HepG2 (cell line): ENCODE measurements at regions not wholly inside any gene's neighbourhood (a gene's known extent, or its start where the extent isn't known, plus 50 kb on each side); places are given as distances from the start of the nearest gene placed in this dataset.

Experiments
- ATAC-seq: fragments of 200-7000 bp; cut with Tn5 transposase; 3 replicates; pipeline ENCODE4 v1.9.1; 2020; ENCODE audit warnings: mild to moderate bottlenecking, moderate library complexity
- BruUV-seq: library from RNA; stranded (reverse); fragments of 400-500 nt; replicated peaks from 2 replicates; lab custom pipeline; 2021; lab: Mats Ljungman, UMichigan
- CTCF ChIA-PET: fragments of 300-600 bp; formaldehyde crosslinking; extraction: SDS; loops from one replicate; lab custom pipeline; 2021; ENCODE audit warnings: low total read pairs, inconsistent platforms, low intra/inter-chr PET ratio; lab: Yijun Ruan, JAX
- POLR2A ChIA-PET: fragments of 350-600 bp; sonication (Branson Sonifier 250); formaldehyde crosslinking; loops from one replicate; lab custom pipeline; 2020; ENCODE audit warnings: antibody characterized with exemption, inconsistent platforms; lab: Yijun Ruan, JAX
- DNase-seq: peaks from one replicate; pipeline ENCODE4 v3.0.0-alpha.2; 2015; ENCODE audit warnings: low spot score
- FAIRE-seq: peaks from 3 replicates; lab custom pipeline; 2011; peaks lifted over from hg19 to GRCh38; lab: Jason Lieb, UNC
- H2AFZ ChIP-seq: one replicate; pipeline ENCODE4 v1.6.1; 2011; ENCODE audit warnings: low read length, inconsistent platforms
- H3K27ac ChIP-seq: fragments of 300-600 bp; 3 replicates; pipeline ENCODE4 v1.8.0; 2011; ENCODE audit warnings: mixed run types, mild to moderate bottlenecking, mixed read lengths, low read length, inconsistent platforms; ENCODE audit not compliant: insufficient read depth; ENCODE audit errors: extremely low read length
- H3K27me3 ChIP-seq, 2 experiments: fragments of 200-600 bp in 1 of 2; 2 replicates in 1 of 2; 3 replicates in 1 of 2; pipeline versions ENCODE4 v1.6.0 to v1.8.0; 2011; ENCODE audit warnings: low read length in 2 of 2, mild to moderate bottlenecking in 2 of 2, moderate library complexity in 2 of 2, inconsistent platforms in 1 of 2; ENCODE audit not compliant: insufficient read depth in 2 of 2, control insufficient read depth in 1 of 2
- H3K36me3 ChIP-seq, 2 experiments: fragments of 200-600 bp in 1 of 2; replicated peaks in 1 of 2; 2 replicates in 1 of 2; 3 replicates in 1 of 2; pipeline versions ENCODE4 v1.5.1 to v1.8.0; 2011; ENCODE audit warnings: low read length in 2 of 2, inconsistent platforms in 1 of 2; ENCODE audit not compliant: insufficient read depth in 2 of 2, control insufficient read depth in 1 of 2
- H3K4me1 ChIP-seq: 2 replicates; pipeline ENCODE4 v1.5.1; 2012; ENCODE audit warnings: low read length, inconsistent platforms; ENCODE audit not compliant: insufficient read depth
- H3K4me2 ChIP-seq: 2 replicates; pipeline ENCODE4 v1.6.0; 2011; ENCODE audit warnings: low read depth, low read length, inconsistent platforms
- H3K4me3 ChIP-seq, 3 experiments: fragments of 200-600 bp in 1 of 3; sonication (generic), shearing (Covaris generic) in 1 of 3; replicated peaks in 1 of 3; 2 replicates each; pipeline ENCODE4 v1.5.1; 2011 to 2016; ENCODE audit warnings: low read length in 3 of 3, inconsistent platforms in 2 of 3, low read depth in 2 of 3, mild to moderate bottlenecking in 2 of 3, control low read depth in 1 of 3, mixed read lengths in 1 of 3; ENCODE audit not compliant: insufficient read depth in 1 of 3
- H3K79me2 ChIP-seq: one replicate; pipeline ENCODE4 v1.6.1; 2011; ENCODE audit warnings: low read length, inconsistent platforms; ENCODE audit not compliant: insufficient read depth
- H3K9ac ChIP-seq: 2 replicates; pipeline ENCODE4 v1.6.0; 2011; ENCODE audit warnings: mild to moderate bottlenecking, low read depth, low read length, inconsistent platforms; ENCODE audit not compliant: insufficient read depth
- H3K9me3 ChIP-seq: 2 replicates; pipeline ENCODE4 v1.5.1; 2012; ENCODE audit warnings: mild to moderate bottlenecking, low read length
- H4K20me1 ChIP-seq: 2 replicates; pipeline ENCODE4 v1.6.0; 2011; ENCODE audit warnings: inconsistent platforms, mild to moderate bottlenecking, low read length, moderate library complexity; ENCODE audit not compliant: insufficient read depth
- ETV5 ChIP-seq: IDR thresholded peaks from 2 replicates; pipeline ENCODE4 v1.6.1; 2018; ENCODE audit warnings: missing biosample characterization, missing genetic modification reagents, inconsistent platforms, borderline replicate concordance
- FOSL2 ChIP-seq: sonication (generic); formaldehyde crosslinking; IDR thresholded peaks from 2 replicates; pipeline ENCODE4 v1.4.0; 2020; ENCODE audit warnings: missing genetic modification reagents
- FOXA3 ChIP-seq: IDR thresholded peaks from 2 replicates; pipeline ENCODE4 v1.6.1; 2016; ENCODE audit warnings: missing genetic modification reagents, missing compliant biosample characterization
- FOXP1 ChIP-seq, 2 experiments: fragments of 450-650 bp in 1 of 2; IDR thresholded peaks; 2 replicates each; pipeline ENCODE4 v1.6.1; 2017 to 2018; ENCODE audit warnings: antibody characterized with exemption in 1 of 2
- KLF16 ChIP-seq, 2 experiments: sonication (generic) in 1 of 2; formaldehyde crosslinking in 1 of 2; IDR thresholded peaks; 2 replicates each; pipeline versions ENCODE4 v1.6.1 to v1.8.0; 2016 to 2023; ENCODE audit warnings: missing genetic modification reagents in 2 of 2, missing compliant biosample characterization in 1 of 2
- MIER3 ChIP-seq: IDR thresholded peaks from 2 replicates; pipeline ENCODE4 v1.6.1; 2016; ENCODE audit warnings: missing compliant biosample characterization, borderline replicate concordance
- NR2F1 ChIP-seq, 2 experiments: fragments of 450-650 bp in 1 of 2; formaldehyde crosslinking in 1 of 2; IDR thresholded peaks; 2 replicates each; pipeline versions ENCODE4 v1.5.0 to v1.6.1; 2016 to 2020; ENCODE audit warnings: mild to moderate bottlenecking in 1 of 2, missing compliant biosample characterization in 1 of 2, missing genetic modification reagents in 1 of 2, moderate library complexity in 1 of 2
- PCBP1 ChIP-seq: fragments of 200-400 bp; formaldehyde crosslinking; IDR thresholded peaks from 2 replicates; pipeline ENCODE4 v1.6.1; 2017; ENCODE audit warnings: mild to moderate bottlenecking, low read depth, low read length, borderline replicate concordance
- RARA ChIP-seq: IDR thresholded peaks from 2 replicates; pipeline ENCODE4 v1.6.1; 2016; ENCODE audit warnings: missing genetic modification reagents, missing compliant biosample characterization
- SAP130 ChIP-seq: IDR thresholded peaks from 2 replicates; pipeline ENCODE4 v1.6.1; 2016; ENCODE audit warnings: low read depth
- SMAD3 ChIP-seq: sonication (generic); formaldehyde crosslinking; IDR thresholded peaks from 2 replicates; pipeline ENCODE4 v1.4.0; 2020; ENCODE audit warnings: missing genetic modification reagents
- SMARCE1 ChIP-seq: fragments of 450-650 bp; IDR thresholded peaks from 2 replicates; pipeline ENCODE4 v1.6.1; 2017; ENCODE audit warnings: borderline replicate concordance
- ZNF616 ChIP-seq: sonication (generic); formaldehyde crosslinking; IDR thresholded peaks from 2 replicates; pipeline ENCODE4 v1.5.0; 2020; ENCODE audit warnings: low read depth, mild to moderate bottlenecking, missing genetic modification reagents
- WGBS: methylation state at CpG from one replicate; pipeline ENCODE4 v1.1.6; 2017; ENCODE audit warnings: low lambda C conversion rate; 5-methylcytosine and 5-hydroxymethylcytosine counted together
- in situ Hi-C: cut with HindIII; loops from 2 replicates; pipeline ENCODE4 v1.10.0; 2017; ENCODE audit warnings: low pct_unique_long_range_greater_than_20kb; ENCODE audit not compliant: extremely low pct_ligation_motif_present
- intact Hi-C: fragments of 100-400 bp; cut with micrococcal nuclease; formaldehyde crosslinking; loops from one replicate; pipeline ENCODE4 v1.10.0; 2022; ENCODE audit not compliant: unreplicated experiment
- TF ChIP-seq, protein P1 (sequence below): sonication (generic); formaldehyde crosslinking; IDR thresholded peaks from 2 replicates; pipeline ENCODE4 v1.5.0; 2020; ENCODE audit warnings: mild to moderate bottlenecking, missing genetic modification reagents, borderline replicate concordance
- TF ChIP-seq, protein P2 (sequence below): IDR thresholded peaks from 2 replicates; pipeline ENCODE4 v1.6.1; 2016; ENCODE audit warnings: low read depth

DNA sequence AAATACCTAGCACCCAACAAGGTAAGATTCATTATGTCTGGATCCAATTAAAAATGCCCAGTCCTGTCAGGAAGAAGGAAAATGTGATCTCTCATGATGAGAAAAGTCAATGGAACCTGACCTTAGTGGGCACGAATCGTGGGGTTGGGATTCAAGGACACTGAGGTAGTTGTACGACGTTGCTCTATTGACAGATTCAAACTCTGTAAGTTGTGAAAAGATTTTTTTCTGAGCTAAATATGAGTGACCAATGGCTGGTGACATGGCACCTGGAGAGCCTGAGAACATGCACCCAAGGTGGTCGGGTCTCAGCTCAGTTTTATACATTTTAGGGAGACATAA lies 148.2 kb downstream of the NDUFA10 start (continued):
- TF ChIP-seq, protein P1, sequence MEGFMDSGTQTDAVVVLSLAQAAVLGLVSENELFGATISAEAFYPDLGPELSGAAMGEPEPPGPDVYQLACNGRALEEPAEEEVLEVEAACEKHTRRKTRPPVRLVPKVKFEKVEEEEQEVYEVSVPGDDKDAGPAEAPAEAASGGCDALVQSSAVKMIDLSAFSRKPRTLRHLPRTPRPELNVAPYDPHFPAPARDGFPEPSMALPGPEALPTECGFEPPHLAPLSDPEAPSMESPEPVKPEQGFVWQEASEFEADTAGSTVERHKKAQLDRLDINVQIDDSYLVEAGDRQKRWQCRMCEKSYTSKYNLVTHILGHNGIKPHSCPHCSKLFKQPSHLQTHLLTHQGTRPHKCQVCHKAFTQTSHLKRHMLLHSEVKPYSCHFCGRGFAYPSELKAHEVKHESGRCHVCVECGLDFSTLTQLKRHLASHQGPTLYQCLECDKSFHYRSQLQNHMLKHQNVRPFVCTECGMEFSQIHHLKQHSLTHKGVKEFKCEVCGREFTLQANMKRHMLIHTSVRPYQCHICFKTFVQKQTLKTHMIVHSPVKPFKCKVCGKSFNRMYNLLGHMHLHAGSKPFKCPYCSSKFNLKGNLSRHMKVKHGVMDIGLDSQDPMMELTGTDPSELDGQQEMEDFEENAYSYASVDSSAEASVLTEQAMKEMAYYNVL (CRISPR knock-in tag), result no peak
- no peak for TF ChIP-seq PCBP1
- no peak for TF ChIP-seq ZNF616 (CRISPR knock-in tag)
- TF ChIP-seq, all 625 proteins: peak for 0

- in situ Hi-C loops, result no loop called here
- BruUV-seq, result no TSS peak
- peak; percentile 30; the same call in 1 of the 2 replicates for TF ChIP-seq FOSL2 (CRISPR knock-in tag)
- TF ChIP-seq SMARCE1, result no peak
- peak in 1 of 2 experiments; percentile 50; a peak in 1 of 4 replicates for TF ChIP-seq KLF16 (CRISPR knock-in tag; IDR thresholded peaks at IDR 0.05)
- 0 out of 2 replicates have a peak, but pooled peaks have one; percentile 30 for TF ChIP-seq MIER3 (CRISPR knock-in tag)
- no peak for TF ChIP-seq ETV5 (CRISPR knock-in tag)
- TF ChIP-seq FOXA3 (CRISPR knock-in tag), result peak; percentile 46; the same call in 1 of the 2 replicates
- 0 out of 2 replicates have a peak, but pooled peaks have one; percentile 25 for TF ChIP-seq SMAD3 (CRISPR knock-in tag)
- no peak for TF ChIP-seq FOXP1 (IDR thresholded peaks at IDR 0.05)
- TF ChIP-seq FOXP1 (CRISPR knock-in tag; IDR thresholded peaks at IDR 0.05), result peak; percentile 36; the same call in 1 of the 2 replicates
- TF ChIP-seq RARA (CRISPR knock-in tag), result peak; percentile 71
- peak; percentile 31; the same call in 1 of the 2 replicates for TF ChIP-seq SAP130
- peak in 1 of 2 experiments; percentile 62; a peak in 1 of 4 replicates for TF ChIP-seq NR2F1 (CRISPR knock-in tag; IDR thresholded peaks at IDR 0.05)
- TF ChIP-seq, protein P2, sequence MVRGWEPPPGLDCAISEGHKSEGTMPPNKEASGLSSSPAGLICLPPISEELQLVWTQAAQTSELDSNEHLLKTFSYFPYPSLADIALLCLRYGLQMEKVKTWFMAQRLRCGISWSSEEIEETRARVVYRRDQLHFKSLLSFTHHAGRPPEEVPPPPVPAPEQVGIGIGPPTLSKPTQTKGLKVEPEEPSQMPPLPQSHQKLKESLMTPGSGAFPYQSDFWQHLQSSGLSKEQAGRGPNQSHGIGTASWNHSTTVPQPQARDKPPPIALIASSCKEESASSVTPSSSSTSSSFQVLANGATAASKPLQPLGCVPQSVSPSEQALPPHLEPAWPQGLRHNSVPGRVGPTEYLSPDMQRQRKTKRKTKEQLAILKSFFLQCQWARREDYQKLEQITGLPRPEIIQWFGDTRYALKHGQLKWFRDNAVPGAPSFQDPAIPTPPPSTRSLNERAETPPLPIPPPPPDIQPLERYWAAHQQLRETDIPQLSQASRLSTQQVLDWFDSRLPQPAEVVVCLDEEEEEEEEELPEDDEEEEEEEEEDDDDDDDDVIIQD (CRISPR knock-in tag), result peak; percentile 56; the same call in 1 of the 2 replicates
Observed at GRCh38 chr2:239876271-239876947, 148.7 kb downstream of the NDUFA10 start.

More at GRCh38 chr2:239876271-239876947, 148.7 kb downstream of the NDUFA10 start:
- H3K36me3 ChIP-seq, result no peaks in the 10 kb centered on the region
- ChIA-PET CTCF (no interaction called here), POLR2A (interaction anchor here (1.0 kb wide), 1 partner anchor 475 kb away, joined by 4 read pairs; the partner anchor contains the start of gene HDAC4)
- no peak overlapping the region for H3K9ac ChIP-seq
- no peak overlapping the region; a peak in 1 of 6 replicates for H3K4me3 ChIP-seq
- H4K20me1 ChIP-seq, result no peaks in the 10 kb centered on the region
- H3K27ac ChIP-seq, result no peak overlapping the region
- no peaks in the 10 kb centered on the region for H3K9me3 ChIP-seq
- peaks cover 10 to 58% of the 10 kb centered on the region in 2 experiments for H3K27me3 ChIP-seq
- no peaks in the 10 kb centered on the region for H3K79me2 ChIP-seq
- ATAC-seq (peak; percentile 22; the same call in 2 of the 3 replicates), DNase-seq (peak; percentile 22), FAIRE-seq (no peak)
- H2AFZ ChIP-seq, result no peak overlapping the region
- 7% methylated on average over 18 of the region's 18 CpGs for WGBS
- H3K4me2 ChIP-seq, result no peak overlapping the region; the same call in 1 of the 2 replicates
- peaks cover 11% of the 10 kb centered on the region for H3K4me1 ChIP-seq
- intact Hi-C loops, result no loop called here
